Liver (tissue), 3 donors: ENCODE measurements at regions not wholly inside any gene's neighbourhood (a gene's known extent, or its start where the extent isn't known, plus 50 kb on each side); places are given as distances from the start of the nearest gene placed in this dataset.

ENCODE experiments used
- EGR1 ChIP-seq, 2 donors: IDR thresholded peaks; 2 replicates each; pipeline ENCODE4 v1.6.1; 2016 to 2018; ENCODE audit warnings: antibody characterized with exemption in 2 of 2, low read depth in 2 of 2
- HNF4A ChIP-seq, 2 donors: conservative IDR thresholded peaks; 2 replicates each; pipeline ENCODE4 v1.6.1; 2016; ENCODE audit warnings: antibody characterized with exemption in 2 of 2, mild to moderate bottlenecking in 2 of 2
- HNF4G ChIP-seq: IDR thresholded peaks from 2 replicates; pipeline ENCODE4 v1.6.1; 2016; ENCODE audit warnings: antibody characterized with exemption
- JUND ChIP-seq, 2 donors: IDR thresholded peaks; 2 replicates each; pipeline ENCODE4 v1.6.1; 2016; ENCODE audit warnings: antibody characterized with exemption in 2 of 2
- REST ChIP-seq: IDR thresholded peaks from 2 replicates; pipeline ENCODE4 v1.6.1; 2016; ENCODE audit warnings: antibody characterized with exemption, mild to moderate bottlenecking
- TAF1 ChIP-seq: conservative IDR thresholded peaks from 2 replicates; pipeline ENCODE4 v1.6.1; 2016; ENCODE audit warnings: antibody characterized with exemption, mild to moderate bottlenecking
- YY1 ChIP-seq: IDR thresholded peaks from 2 replicates; pipeline ENCODE4 v1.6.1; 2016; ENCODE audit warnings: antibody characterized with exemption, mild to moderate bottlenecking
- TF ChIP-seq, protein P1 (sequence below): fragments of 150-350 bp; IDR thresholded peaks from 2 replicates; pipeline ENCODE4 v1.5.1; 2017; ENCODE audit warnings: improper control_type of control experiment, low read depth, low read length; ENCODE audit not compliant: missing input control
- TF ChIP-seq, protein P2 (sequence below): IDR thresholded peaks from 2 replicates; pipeline ENCODE4 v1.6.1; 2016; ENCODE audit warnings: antibody characterized with exemption
- donor health status: healthy.
- donor health status: healthy.

DNA sequence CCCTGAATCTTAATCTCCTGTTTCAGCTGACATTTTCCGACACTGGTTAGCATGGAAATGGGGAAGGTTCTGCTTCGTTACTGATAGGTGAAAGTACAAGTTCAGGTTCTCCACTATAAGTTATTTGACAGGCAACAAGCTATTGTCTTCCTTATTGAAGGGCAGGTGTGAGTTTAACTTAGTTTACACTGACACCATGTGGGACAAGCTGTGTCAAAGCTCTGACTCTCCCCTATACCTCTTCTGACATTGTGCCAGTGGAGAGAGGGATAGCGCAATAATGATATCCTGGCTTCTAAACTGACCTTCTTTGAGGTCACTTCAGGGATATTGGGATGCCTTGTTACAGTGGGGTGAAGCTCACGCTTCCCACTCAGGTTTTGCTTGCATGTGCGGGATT is 587.0 kb upstream of the SLITRK5 start:
- TF ChIP-seq JUND (IDR thresholded peaks at IDR 0.05): no peak
- TF ChIP-seq, protein P1, sequence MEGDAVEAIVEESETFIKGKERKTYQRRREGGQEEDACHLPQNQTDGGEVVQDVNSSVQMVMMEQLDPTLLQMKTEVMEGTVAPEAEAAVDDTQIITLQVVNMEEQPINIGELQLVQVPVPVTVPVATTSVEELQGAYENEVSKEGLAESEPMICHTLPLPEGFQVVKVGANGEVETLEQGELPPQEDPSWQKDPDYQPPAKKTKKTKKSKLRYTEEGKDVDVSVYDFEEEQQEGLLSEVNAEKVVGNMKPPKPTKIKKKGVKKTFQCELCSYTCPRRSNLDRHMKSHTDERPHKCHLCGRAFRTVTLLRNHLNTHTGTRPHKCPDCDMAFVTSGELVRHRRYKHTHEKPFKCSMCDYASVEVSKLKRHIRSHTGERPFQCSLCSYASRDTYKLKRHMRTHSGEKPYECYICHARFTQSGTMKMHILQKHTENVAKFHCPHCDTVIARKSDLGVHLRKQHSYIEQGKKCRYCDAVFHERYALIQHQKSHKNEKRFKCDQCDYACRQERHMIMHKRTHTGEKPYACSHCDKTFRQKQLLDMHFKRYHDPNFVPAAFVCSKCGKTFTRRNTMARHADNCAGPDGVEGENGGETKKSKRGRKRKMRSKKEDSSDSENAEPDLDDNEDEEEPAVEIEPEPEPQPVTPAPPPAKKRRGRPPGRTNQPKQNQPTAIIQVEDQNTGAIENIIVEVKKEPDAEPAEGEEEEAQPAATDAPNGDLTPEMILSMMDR: no peak
- TF ChIP-seq, protein P2, sequence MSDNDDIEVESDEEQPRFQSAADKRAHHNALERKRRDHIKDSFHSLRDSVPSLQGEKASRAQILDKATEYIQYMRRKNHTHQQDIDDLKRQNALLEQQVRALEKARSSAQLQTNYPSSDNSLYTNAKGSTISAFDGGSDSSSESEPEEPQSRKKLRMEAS: no peak
- TF ChIP-seq EGR1 (IDR thresholded peaks at IDR 0.05; ENCODE audit: low read depth in 2 of 2): no peak
- no peak for TF ChIP-seq TAF1
- no peak for TF ChIP-seq HNF4A (conservative IDR thresholded peaks at IDR 0.05)
- TF ChIP-seq YY1: no peak
- no peak for TF ChIP-seq HNF4G
- TF ChIP-seq REST: no peak
